Ectodermal cell (in vitro differentiated cells): ENCODE measurements at regions not wholly inside any gene's neighbourhood (a gene's known extent, or its start where the extent isn't known, plus 50 kb on each side); places are given as distances from the start of the nearest gene placed in this dataset.

Experiments used
- H3K27ac ChIP-seq: 2 replicates; pipeline ENCODE4 v1.7.0; 2013; ENCODE audit warnings: mild to moderate bottlenecking, low read depth, low read length; ENCODE audit not compliant: insufficient read depth, poor library complexity, severe bottlenecking
- H3K27me3 ChIP-seq: 2 replicates; pipeline ENCODE4 v1.7.0; 2013; ENCODE audit warnings: mild to moderate bottlenecking, low read length; ENCODE audit not compliant: insufficient read depth, control insufficient read depth, poor library complexity, severe bottlenecking
- H3K36me3 ChIP-seq: one replicate; pipeline ENCODE4 v1.7.0; 2013; ENCODE audit warnings: low read length; ENCODE audit not compliant: control insufficient read depth, insufficient read depth
- H3K4me1 ChIP-seq: one replicate; pipeline ENCODE4 v1.7.0; 2013; ENCODE audit warnings: low read length; ENCODE audit not compliant: control insufficient read depth, insufficient read depth
- H3K4me3 ChIP-seq: 2 replicates; pipeline ENCODE4 v1.7.0; 2013; ENCODE audit warnings: low read depth, low read length, control low read depth; ENCODE audit not compliant: insufficient read depth
- H3K9me3 ChIP-seq: 2 replicates; pipeline ENCODE4 v1.7.0; 2013; ENCODE audit warnings: mild to moderate bottlenecking, low read length, moderate library complexity; ENCODE audit not compliant: control insufficient read depth
- WGBS, 2 experiments: methylation state at CpG; one replicate each; pipeline ENCODE4 v1.1.7; 2013; ENCODE audit warnings: missing lambda C conversion rate in 2 of 2; 5-methylcytosine and 5-hydroxymethylcytosine counted together

DNA sequence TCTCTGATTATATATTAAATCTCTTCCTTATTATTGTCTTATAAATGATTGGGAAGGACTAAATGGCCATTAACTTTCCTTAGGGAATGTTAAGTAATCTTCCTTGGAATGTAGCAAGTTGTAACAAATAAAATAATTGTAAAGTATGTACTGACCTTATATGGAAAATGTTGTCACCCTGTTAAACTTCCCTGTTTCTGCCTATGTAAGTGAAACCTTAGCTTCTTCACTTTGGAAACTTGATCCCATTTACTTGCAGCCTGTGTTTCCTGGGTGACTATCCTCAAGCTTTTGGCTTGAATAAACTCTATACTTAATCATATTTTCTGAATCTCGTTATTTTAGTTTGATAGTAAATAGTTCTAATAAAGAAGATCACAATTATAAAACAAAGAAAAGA is 519.5 kb upstream of the PTCHD4 start:
- Histone ChIP-seq H3K27me3 (no peaks in the 10 kb centered on the region), H3K36me3 (no peaks in the 10 kb centered on the region), H3K4me1 (no peaks in the 10 kb centered on the region), H3K4me3 (no peak overlapping the region), H3K9me3 (no peaks in the 10 kb centered on the region), H3K27ac (no peak overlapping the region)
- WGBS, 2 experiments = no CpG with 5 or more reads among the region's 1 CpG

DNA sequence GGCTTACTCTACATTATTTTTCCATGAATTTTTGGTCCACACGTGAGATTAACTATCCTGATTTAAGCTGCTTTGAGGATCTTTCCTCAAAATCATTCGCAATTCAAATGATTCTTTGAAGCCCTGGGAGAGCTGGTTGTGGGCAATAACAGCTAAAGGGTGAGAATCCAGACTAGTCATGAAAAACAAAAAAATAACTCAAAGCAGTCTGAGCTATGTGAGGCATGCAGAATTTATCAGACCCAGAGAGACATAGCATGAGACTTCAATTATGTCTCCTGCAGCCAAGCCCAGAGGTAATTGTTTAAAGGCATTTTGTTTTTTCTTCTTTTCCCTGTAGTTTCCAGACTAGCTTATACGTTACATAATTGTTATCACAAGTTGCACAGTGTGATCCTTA is 517.3 kb upstream of the PTCHD4 start:
- no peaks in the 10 kb centered on the region for H3K27me3 ChIP-seq
- H3K4me3 ChIP-seq = no peak overlapping the region
- H3K9me3 ChIP-seq = no peaks in the 10 kb centered on the region
- no peaks in the 10 kb centered on the region for H3K4me1 ChIP-seq
- H3K36me3 ChIP-seq = no peaks in the 10 kb centered on the region
- WGBS, 2 experiments = 79 to 86% methylated on average over 3 of the region's 3 CpGs
- H3K27ac ChIP-seq = no peak overlapping the region

DNA sequence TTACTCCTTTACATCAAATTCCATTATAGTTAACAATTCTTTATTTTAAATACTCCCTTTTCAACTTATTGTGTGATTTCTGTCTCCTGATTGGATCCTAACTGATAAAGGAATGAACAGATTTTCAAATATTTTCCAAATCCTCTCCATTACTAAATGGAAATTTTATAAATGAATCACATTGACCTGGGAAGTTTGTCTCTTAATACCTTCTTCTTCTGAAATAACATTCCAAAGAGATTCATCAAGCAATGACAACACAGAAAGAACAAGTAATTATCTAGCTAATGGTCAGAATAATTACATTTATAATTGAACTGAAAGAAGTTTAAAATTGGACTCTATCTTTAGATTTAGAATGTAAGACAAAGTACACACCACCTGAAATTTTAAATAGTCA is 515.4 kb upstream of the PTCHD4 start:
- H3K36me3 ChIP-seq = no peaks in the 10 kb centered on the region
- no peak overlapping the region for H3K4me3 ChIP-seq
- no peaks in the 10 kb centered on the region for H3K4me1 ChIP-seq
- no peak overlapping the region for H3K27ac ChIP-seq
- H3K9me3 ChIP-seq = no peaks in the 10 kb centered on the region
- no peaks in the 10 kb centered on the region for H3K27me3 ChIP-seq

DNA sequence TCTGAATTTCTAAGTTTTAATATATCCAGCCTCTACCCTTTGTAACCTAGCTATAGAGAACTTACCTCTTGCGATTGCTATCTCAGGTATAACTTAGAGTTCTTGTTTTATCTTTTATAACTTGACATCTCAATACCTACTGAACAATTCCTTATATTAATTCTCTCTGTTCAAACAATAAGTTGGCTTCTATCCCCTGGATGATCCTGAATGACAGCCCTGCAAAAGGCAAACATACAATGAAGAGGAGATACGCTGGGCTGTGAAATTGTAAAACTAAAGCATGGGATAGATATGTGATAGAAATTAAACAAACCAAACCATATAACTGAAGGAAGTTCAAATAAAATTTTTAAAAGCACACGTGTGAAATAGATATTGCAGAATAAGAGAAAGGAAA is 513.6 kb upstream of the PTCHD4 start:
- H3K4me3 ChIP-seq = no peak overlapping the region
- H3K9me3 ChIP-seq = no peaks in the 10 kb centered on the region
- H3K27ac ChIP-seq = no peak overlapping the region
- H3K4me1 ChIP-seq = no peaks in the 10 kb centered on the region
- no peaks in the 10 kb centered on the region for H3K36me3 ChIP-seq
- H3K27me3 ChIP-seq = no peaks in the 10 kb centered on the region
- WGBS, 2 experiments = 79 to 91% methylated on average over 2 to 3 of the region's 3 CpGs

DNA sequence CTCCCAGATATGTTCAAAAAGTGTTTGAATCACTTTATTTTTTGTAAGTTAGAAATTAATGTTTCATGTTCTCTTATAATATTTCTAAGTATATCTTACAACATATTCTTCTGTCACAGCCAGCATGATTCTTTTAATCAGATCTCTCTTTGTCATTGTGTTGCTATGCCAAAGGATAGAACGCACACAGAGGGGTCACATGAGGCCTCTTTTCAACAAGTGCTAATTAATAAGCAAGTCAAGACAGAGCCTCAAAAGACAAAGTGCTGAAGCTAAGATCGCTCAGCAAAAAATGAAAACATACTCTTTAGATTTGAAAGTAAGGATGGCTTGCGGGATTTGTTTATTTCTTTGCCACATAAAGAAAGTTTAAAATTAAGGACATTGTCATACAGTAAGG is 508.8 kb upstream of the PTCHD4 start:
- WGBS, 2 experiments = 77 to 86% methylated on average over 3 of the region's 3 CpGs
- Histone ChIP-seq H3K36me3 (no peaks in the 10 kb centered on the region), H3K27me3 (no peaks in the 10 kb centered on the region), H3K27ac (no peak overlapping the region), H3K4me3 (no peak overlapping the region), H3K4me1 (no peaks in the 10 kb centered on the region), H3K9me3 (no peaks in the 10 kb centered on the region)

DNA sequence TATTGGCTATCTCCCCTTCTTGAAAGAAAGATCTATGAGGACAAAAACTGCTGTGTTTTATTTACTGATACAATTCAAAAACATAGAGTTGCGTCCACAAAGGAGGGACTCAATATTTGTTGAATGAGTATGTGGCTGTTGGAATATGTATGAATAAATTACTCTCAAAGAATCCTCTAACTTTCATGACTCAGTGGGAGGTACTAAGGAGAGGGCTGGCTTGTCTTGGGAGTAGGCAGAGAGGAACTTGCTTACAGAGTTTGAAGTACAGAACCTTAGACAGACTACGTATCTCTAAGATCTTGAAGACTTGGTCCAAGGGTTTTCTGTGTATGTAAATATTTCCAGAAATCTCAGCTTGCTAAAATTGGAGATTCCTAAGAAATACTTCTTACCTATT is 504.0 kb upstream of the PTCHD4 start:
- no peaks in the 10 kb centered on the region for H3K4me1 ChIP-seq
- WGBS, 2 experiments = 93 to 100% methylated on average over 1 of the region's 2 CpGs
- no peaks in the 10 kb centered on the region for H3K27me3 ChIP-seq
- no peak overlapping the region for H3K27ac ChIP-seq
- H3K36me3 ChIP-seq = no peaks in the 10 kb centered on the region
- no peak overlapping the region for H3K4me3 ChIP-seq
- H3K9me3 ChIP-seq = no peaks in the 10 kb centered on the region

DNA sequence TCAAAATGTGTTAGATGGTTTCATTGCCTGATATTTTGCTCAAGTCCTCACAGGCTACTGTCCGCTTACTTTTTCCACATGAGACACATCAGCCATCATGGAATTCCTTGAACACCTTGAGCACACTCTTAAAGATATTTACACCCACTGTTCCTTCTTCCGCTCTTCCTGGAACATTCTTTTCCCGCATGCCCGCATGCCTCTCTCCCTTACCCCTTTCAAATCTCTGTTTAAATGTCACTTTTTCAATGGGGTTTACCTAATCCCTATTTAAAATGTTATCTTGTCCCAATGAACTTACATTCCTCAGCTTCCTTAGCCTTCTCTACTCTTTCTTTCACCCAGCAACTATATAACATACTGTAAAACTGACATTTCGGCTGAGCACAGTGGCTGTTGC is 503.3 kb upstream of the PTCHD4 start:
- Histone ChIP-seq H3K36me3 (no peaks in the 10 kb centered on the region), H3K4me1 (no peaks in the 10 kb centered on the region), H3K9me3 (no peaks in the 10 kb centered on the region), H3K27me3 (no peaks in the 10 kb centered on the region), H3K4me3 (no peak overlapping the region), H3K27ac (no peak overlapping the region)
- WGBS, 2 experiments = 94% methylated on average over 5 of the region's 5 CpGs

DNA sequence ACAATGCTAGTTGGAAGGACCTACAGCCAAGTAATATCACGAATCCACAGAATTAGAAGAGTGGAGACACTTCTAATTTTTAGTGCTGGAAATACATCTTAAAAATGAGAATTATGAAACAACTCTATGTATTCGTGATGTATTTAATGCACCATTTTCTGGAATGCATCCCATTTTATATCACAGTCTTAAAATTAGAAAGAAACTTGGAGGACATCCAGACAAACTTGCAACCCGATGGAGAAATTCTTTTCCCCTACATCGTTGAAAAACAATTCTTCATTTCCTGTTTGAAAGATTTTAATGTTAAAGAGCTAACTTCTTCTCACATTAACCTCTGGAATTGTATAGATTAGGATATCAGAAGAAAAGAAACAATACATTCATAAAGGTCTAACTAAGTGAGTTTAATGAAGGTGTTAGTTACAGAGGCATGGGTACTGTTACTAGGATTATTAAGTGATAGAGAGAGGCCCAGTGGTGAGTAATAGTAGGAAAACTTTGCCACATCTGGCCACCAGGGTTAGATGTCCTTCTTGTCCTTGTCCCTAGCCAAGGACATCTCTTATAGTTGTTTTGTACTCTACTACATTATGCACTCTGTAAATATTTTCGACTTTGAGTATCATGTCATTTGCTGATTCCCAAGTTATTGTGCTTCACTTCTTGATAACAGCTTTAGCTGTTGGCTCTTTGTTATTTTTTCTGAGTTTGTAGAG is 502.4 kb upstream of the PTCHD4 start:
- Histone ChIP-seq H3K4me3 (no peak overlapping the region), H3K4me1 (no peaks in the 10 kb centered on the region), H3K27ac (no peak overlapping the region), H3K36me3 (no peaks in the 10 kb centered on the region), H3K9me3 (no peaks in the 10 kb centered on the region), H3K27me3 (no peaks in the 10 kb centered on the region)
- WGBS, 2 experiments = 88 to 100% methylated on average over 3 to 4 of the region's 5 CpGs

DNA sequence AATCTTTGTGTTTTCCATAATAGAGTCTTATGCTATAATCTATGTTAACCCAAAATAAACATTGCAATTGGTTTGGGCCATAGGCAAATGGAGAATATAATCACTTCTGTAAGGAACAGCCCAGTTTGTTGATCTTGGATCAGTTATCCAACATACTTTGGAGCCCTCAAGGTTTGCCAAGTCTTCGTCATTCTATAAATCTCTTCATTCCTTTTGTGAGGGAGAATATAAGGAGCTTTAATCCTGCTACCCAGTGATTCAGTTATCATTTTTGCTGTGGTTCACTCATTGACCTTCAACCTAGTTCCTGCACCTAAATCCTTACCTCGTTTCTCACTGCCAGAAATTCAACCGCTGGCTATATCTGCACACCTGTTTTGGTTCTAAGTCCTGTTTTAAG is 500.3 kb upstream of the PTCHD4 start:
- no peaks in the 10 kb centered on the region for H3K36me3 ChIP-seq
- H3K9me3 ChIP-seq = no peaks in the 10 kb centered on the region
- 92 to 96% methylated on average over 3 of the region's 3 CpGs for WGBS, 2 experiments
- no peak overlapping the region for H3K27ac ChIP-seq
- no peaks in the 10 kb centered on the region for H3K4me1 ChIP-seq
- no peak overlapping the region for H3K4me3 ChIP-seq
- H3K27me3 ChIP-seq = no peaks in the 10 kb centered on the region

DNA sequence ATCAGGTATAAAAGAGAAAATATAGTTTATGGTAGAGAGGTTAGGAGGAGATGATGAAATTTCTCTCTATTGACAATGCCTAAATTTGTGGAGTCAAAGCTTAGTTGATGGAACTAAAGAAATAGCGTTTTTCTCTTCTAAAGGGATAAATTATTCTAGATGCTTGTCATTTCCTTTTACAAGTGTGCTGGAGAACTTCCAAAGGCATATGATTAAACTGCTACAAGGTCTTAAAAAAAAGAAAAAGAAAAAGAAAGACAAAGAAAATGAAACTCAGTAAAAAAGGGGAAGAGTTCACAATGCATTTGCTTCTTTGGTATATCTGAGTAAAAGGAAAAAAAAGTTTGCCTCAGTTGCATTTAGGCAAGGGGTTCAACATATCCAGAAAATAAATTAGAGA is 499.8 kb upstream of the PTCHD4 start:
- Histone ChIP-seq H3K4me1 (no peaks in the 10 kb centered on the region), H3K27ac (no peak overlapping the region), H3K27me3 (no peaks in the 10 kb centered on the region), H3K36me3 (no peaks in the 10 kb centered on the region), H3K9me3 (no peaks in the 10 kb centered on the region), H3K4me3 (no peak overlapping the region)
- 91 to 100% methylated on average over 1 of the region's 1 CpG for WGBS, 2 experiments

DNA sequence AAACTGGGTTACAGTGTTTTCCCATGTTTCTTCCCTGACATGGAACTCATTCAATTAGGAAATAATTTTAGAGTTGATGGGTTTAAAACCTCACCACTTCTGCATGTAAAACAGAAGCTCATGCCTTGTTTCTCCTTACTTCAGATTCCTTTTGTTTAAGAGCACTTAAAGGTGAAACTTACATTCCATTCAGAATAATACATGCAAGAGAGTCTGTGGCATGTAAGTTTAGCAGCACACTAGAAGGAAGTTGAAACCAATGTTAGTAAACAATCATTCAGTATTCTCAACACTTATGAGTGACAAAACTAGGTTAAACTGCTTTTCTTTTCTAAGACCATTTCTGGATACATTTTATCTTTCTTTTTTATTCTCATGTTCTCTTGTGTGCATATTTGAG is 495.6 kb upstream of the PTCHD4 start:
- Histone ChIP-seq H3K9me3 (no peaks in the 10 kb centered on the region), H3K4me3 (no peak overlapping the region), H3K27me3 (no peaks in the 10 kb centered on the region), H3K27ac (no peak overlapping the region), H3K36me3 (no peaks in the 10 kb centered on the region), H3K4me1 (no peaks in the 10 kb centered on the region)
